ENCODE measurements at regions not wholly inside any gene's neighbourhood (a gene's known extent, or its start where the extent isn't known, plus 50 kb on each side); places are given as distances from the start of the nearest gene placed in this dataset.

GRCh38 chr10:53489335-53490182, 717.0 kb upstream of the MBL2 start:
- no peak for TF ChIP-seq CTCF (IDR thresholded peaks at IDR 0.05; ENCODE audit: insufficient read depth, low read length, poor library complexity, severe bottlenecking)
- no peak for TF ChIP-seq EZH2phosphoT487 (conservative IDR thresholded peaks at IDR 0.05; ENCODE audit: low read length)

All from SU-DHL-6 (cell line).